ENCODE measurements at regions not wholly inside any gene's neighbourhood (a gene's known extent, or its start where the extent isn't known, plus 50 kb on each side); places are given as distances from the start of the nearest gene placed in this dataset.
"Not testable (repeated sequence)": the region's sequence is repeated elsewhere in the genome, so short reads cannot be mapped to it uniquely, and the experiment has no call there.

DNA sequence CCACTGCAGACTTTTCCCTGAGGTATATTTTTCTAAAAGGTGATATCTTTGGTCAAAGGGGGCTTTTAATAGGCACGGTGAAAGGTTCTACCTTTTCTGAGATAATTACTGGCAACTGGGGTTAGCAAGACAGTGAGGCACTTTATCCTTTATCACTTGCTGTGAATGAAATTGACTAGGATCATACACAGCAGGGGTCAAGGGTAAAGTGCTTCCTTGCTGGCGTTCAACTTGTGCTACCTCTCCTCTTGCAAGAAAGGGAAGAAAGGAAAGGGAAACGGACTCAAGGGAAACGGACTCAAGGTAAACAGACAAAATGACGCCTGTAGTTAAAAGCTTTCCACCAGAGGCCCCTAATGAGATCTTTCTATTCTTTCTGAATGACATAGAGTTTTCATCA lies 78.6 kb upstream of the RAPGEF2 start:
- no peak for TF ChIP-seq CTCF (IDR thresholded peaks at IDR 0.05; ENCODE audit: unreplicated experiment)
- Mint-ChIP-seq H3K4me3 (ENCODE audit: low read depth) (no peak overlapping the region), H3K9me3 (ENCODE audit: low read depth) (no peaks in the 10 kb centered on the region), H3K27ac (no peak overlapping the region), H3K4me1 (ENCODE audit: low read depth) (peaks cover 3% of the 10 kb centered on the region), H3K27me3 (no peaks in the 10 kb centered on the region), H3K36me3 (ENCODE audit: insufficient read depth) (no peaks in the 10 kb centered on the region)
- DNase-seq (ENCODE audit: low spot score, unreplicated experiment) = no peak

DNA sequence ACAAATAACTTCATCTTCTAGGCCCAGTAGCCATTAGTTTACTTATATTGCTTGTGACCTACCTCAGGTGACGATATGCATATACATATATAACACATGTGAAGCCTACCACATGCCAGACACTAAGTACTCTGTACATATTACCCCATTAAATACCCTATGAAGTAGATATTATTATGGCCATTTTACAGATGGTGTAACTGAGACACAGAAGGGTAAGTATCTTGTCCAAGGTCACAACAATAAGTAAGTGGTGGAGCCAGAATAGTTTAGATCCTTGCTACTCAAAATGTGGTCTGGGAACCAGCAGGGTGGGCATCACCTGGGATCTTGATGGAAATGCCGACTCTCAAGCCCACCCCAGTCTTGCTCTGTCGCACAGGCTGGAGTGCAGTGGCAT lies 78.1 kb upstream of the RAPGEF2 start:
- no peak for DNase-seq (ENCODE audit: low spot score, unreplicated experiment)
- H3K36me3 Mint-ChIP-seq (ENCODE audit: insufficient read depth) = no peaks in the 10 kb centered on the region
- H3K27me3 Mint-ChIP-seq = no peaks in the 10 kb centered on the region
- H3K4me1 Mint-ChIP-seq (ENCODE audit: low read depth) = peaks cover 3% of the 10 kb centered on the region
- no peak overlapping the region for H3K27ac Mint-ChIP-seq
- TF ChIP-seq CTCF (IDR thresholded peaks at IDR 0.05; ENCODE audit: unreplicated experiment) = no peak
- no peaks in the 10 kb centered on the region for H3K9me3 Mint-ChIP-seq (ENCODE audit: low read depth)
- no peak overlapping the region for H3K4me3 Mint-ChIP-seq (ENCODE audit: low read depth)

- H3K36me3 Mint-ChIP-seq (ENCODE audit: insufficient read depth) = no peaks in the 10 kb centered on the region
- no peak overlapping the region for H3K27ac Mint-ChIP-seq
- peaks cover 3% of the 10 kb centered on the region for H3K4me1 Mint-ChIP-seq (ENCODE audit: low read depth)
- TF ChIP-seq CTCF (IDR thresholded peaks at IDR 0.05; ENCODE audit: unreplicated experiment) = no peak
- no peaks in the 10 kb centered on the region for H3K27me3 Mint-ChIP-seq
- no peaks in the 10 kb centered on the region for H3K9me3 Mint-ChIP-seq (ENCODE audit: low read depth)
- H3K4me3 Mint-ChIP-seq (ENCODE audit: low read depth) = no peak overlapping the region
- DNase-seq (ENCODE audit: low spot score, unreplicated experiment) = no peak
Measured at GRCh38 chr4:159026329-159026728, 76.5 kb upstream of the RAPGEF2 start.

GRCh38 chr4:159027535-159027934 lies 75.3 kb upstream of the RAPGEF2 start:
- no peaks in the 10 kb centered on the region for H3K36me3 Mint-ChIP-seq (ENCODE audit: insufficient read depth)
- no peaks in the 10 kb centered on the region for H3K9me3 Mint-ChIP-seq (ENCODE audit: low read depth)
- no peak for DNase-seq (ENCODE audit: low spot score, unreplicated experiment)
- H3K4me3 Mint-ChIP-seq (ENCODE audit: low read depth) = no peak overlapping the region
- no peaks in the 10 kb centered on the region for H3K27me3 Mint-ChIP-seq
- peaks cover 3% of the 10 kb centered on the region for H3K4me1 Mint-ChIP-seq (ENCODE audit: low read depth)
- TF ChIP-seq CTCF (IDR thresholded peaks at IDR 0.05; ENCODE audit: unreplicated experiment) = no peak
- H3K27ac Mint-ChIP-seq = no peak overlapping the region

DNA sequence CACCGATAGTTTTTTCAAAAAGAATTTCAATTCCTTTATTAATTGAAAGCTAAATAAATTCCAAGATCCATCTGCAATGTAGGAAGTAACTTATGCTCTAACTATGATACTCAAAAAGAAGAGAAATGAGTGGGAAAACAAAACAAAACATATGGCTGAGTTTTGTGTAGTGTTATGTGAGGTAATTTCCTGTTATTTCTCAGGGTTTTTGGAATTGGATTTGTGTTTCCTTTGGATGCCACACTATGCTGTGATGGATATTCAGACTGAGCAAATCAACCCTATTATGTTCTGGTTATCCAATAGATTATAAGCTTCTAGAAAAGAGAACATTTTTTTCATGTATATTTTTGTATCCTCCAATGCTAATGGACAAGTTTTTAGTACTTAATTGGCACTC lies 73.4 kb upstream of the RAPGEF2 start:
- H3K27ac Mint-ChIP-seq = no peak overlapping the region
- H3K27me3 Mint-ChIP-seq = no peaks in the 10 kb centered on the region
- no peaks in the 10 kb centered on the region for H3K36me3 Mint-ChIP-seq (ENCODE audit: insufficient read depth)
- no peaks in the 10 kb centered on the region for H3K9me3 Mint-ChIP-seq (ENCODE audit: low read depth)
- H3K4me3 Mint-ChIP-seq (ENCODE audit: low read depth) = no peak overlapping the region
- DNase-seq (ENCODE audit: low spot score, unreplicated experiment) = no peak
- TF ChIP-seq CTCF (IDR thresholded peaks at IDR 0.05; ENCODE audit: unreplicated experiment) = no peak
- H3K4me1 Mint-ChIP-seq (ENCODE audit: low read depth) = peaks cover 5% of the 10 kb centered on the region

GRCh38 chr4:159030297-159030696 lies 72.6 kb upstream of the RAPGEF2 start:
- not testable (repeated sequence) for H3K27me3 Mint-ChIP-seq; H3K4me3 Mint-ChIP-seq (ENCODE audit: low read depth); H3K27ac Mint-ChIP-seq; H3K36me3 Mint-ChIP-seq (ENCODE audit: insufficient read depth); H3K4me1 Mint-ChIP-seq (ENCODE audit: low read depth); H3K9me3 Mint-ChIP-seq (ENCODE audit: low read depth); DNase-seq (ENCODE audit: low spot score, unreplicated experiment)

Data from progenitor cell of endocrine pancreas (in vitro differentiated cells).